GM18517 (cell line): ENCODE measurements at regions not wholly inside any gene's neighbourhood (a gene's known extent, or its start where the extent isn't known, plus 50 kb on each side); places are given as distances from the start of the nearest gene placed in this dataset.

ENCODE experiments used
- ATAC-seq: cut with Tn5 transposase; IDR thresholded peaks from one replicate; pipeline ENCODE4 v1.9.1; 2021; ENCODE audit warnings: mild to moderate bottlenecking, moderate library complexity; ENCODE audit not compliant: unreplicated experiment

- ATAC-seq: no peak
These were observed 598.2 kb upstream of the SYT4 start for GRCh38 chr18:43875511-43875910.

GRCh38 chr18:43876286-43876685 is 599.0 kb upstream of the SYT4 start:
- no peak for ATAC-seq

- no peak for ATAC-seq
These were observed 599.5 kb upstream of the SYT4 start for GRCh38 chr18:43876748-43877147.

GRCh38 chr18:43877616-43878321 is 600.5 kb upstream of the SYT4 start:
- ATAC-seq: no peak

- no peak for ATAC-seq
These were observed 602.1 kb upstream of the SYT4 start for GRCh38 chr18:43879415-43879814.

- ATAC-seq: no peak
These were observed 605.2 kb upstream of the SYT4 start for GRCh38 chr18:43882358-43883055.

- no peak for ATAC-seq
These were observed 606.6 kb upstream of the SYT4 start for GRCh38 chr18:43883886-43884285.

GRCh38 chr18:43886341-43886740 is 609.1 kb upstream of the SYT4 start:
- no peak for ATAC-seq

GRCh38 chr18:43887491-43887890 is 610.2 kb upstream of the SYT4 start:
- no peak for ATAC-seq

- no peak for ATAC-seq
These were observed 611.3 kb upstream of the SYT4 start for GRCh38 chr18:43888598-43888997.

- no peak for ATAC-seq
These were observed 615.8 kb upstream of the SYT4 start for GRCh38 chr18:43893001-43893637.

GRCh38 chr18:43904209-43904837 is 627.0 kb upstream of the SYT4 start:
- no peak for ATAC-seq

- no peak for ATAC-seq
These were observed 636.7 kb upstream of the SYT4 start for GRCh38 chr18:43914018-43914417.

GRCh38 chr18:43916984-43917383 is 639.7 kb upstream of the SYT4 start:
- no peak for ATAC-seq

GRCh38 chr18:43917520-43917919 is 640.2 kb upstream of the SYT4 start:
- no peak for ATAC-seq

GRCh38 chr18:43919551-43919950 is 642.3 kb upstream of the SYT4 start:
- ATAC-seq: no peak

GRCh38 chr18:43931439-43931838 is 654.1 kb upstream of the SYT4 start:
- ATAC-seq: no peak

- ATAC-seq: no peak
These were observed 654.9 kb upstream of the SYT4 start for GRCh38 chr18:43932140-43932539.

- no peak for ATAC-seq
These were observed 655.9 kb upstream of the SYT4 start for GRCh38 chr18:43933177-43933576.

GRCh38 chr18:43934322-43934721 is 657.0 kb upstream of the SYT4 start:
- no peak for ATAC-seq

- ATAC-seq: no peak
These were observed 657.6 kb upstream of the SYT4 start for GRCh38 chr18:43934781-43935471.
